ENCODE measurements at regions not wholly inside any gene's neighbourhood (a gene's known extent, or its start where the extent isn't known, plus 50 kb on each side); places are given as distances from the start of the nearest gene placed in this dataset.

- ChIA-PET POLR2A (no interaction called here), CTCF (interaction anchor here (1.7 kb wide), 1 partner anchor 11 kb away, joined by 5 read pairs; no protein-coding TSS in a partner anchor)
- no peak for TF ChIP-seq CTCF (IDR thresholded peaks at IDR 0.05; ENCODE audit: control extremely low read depth, extremely low read depth, low read depth, missing control alignments)
- DNase-seq (ENCODE audit: extremely low spot score) = no peak
These were observed 286.7 kb downstream of the FZD1 start for GRCh38 chr7:91550931-91551330.

GRCh38 chr7:91551377-91552175 lies 287.3 kb downstream of the FZD1 start:
- ChIA-PET CTCF (interaction anchor here (1.7 kb wide), 1 partner anchor 10 kb away, joined by 5 read pairs; no protein-coding TSS in a partner anchor), POLR2A (no interaction called here)
- DNase-seq (ENCODE audit: extremely low spot score) = no peak
- TF ChIP-seq CTCF (IDR thresholded peaks at IDR 0.05; ENCODE audit: control extremely low read depth, extremely low read depth, low read depth, missing control alignments) = no peak

- ChIA-PET CTCF (interaction anchor here (1.1 kb wide), 1 partner anchor 17 kb away, joined by 3 read pairs; no protein-coding TSS in a partner anchor), POLR2A (no interaction called here)
- no peak for DNase-seq (ENCODE audit: extremely low spot score)
- no peak for TF ChIP-seq CTCF (IDR thresholded peaks at IDR 0.05; ENCODE audit: control extremely low read depth, extremely low read depth, low read depth, missing control alignments)
These were observed 289.2 kb downstream of the FZD1 start for GRCh38 chr7:91553410-91553895.

- no peak for TF ChIP-seq CTCF (IDR thresholded peaks at IDR 0.05; ENCODE audit: control extremely low read depth, extremely low read depth, low read depth, missing control alignments)
- POLR2A ChIA-PET = no interaction called here
- DNase-seq (ENCODE audit: extremely low spot score) = no peak
- CTCF ChIA-PET = interaction anchor here (1.3 kb wide), 1 partner anchor 26 kb away, joined by 3 read pairs; no protein-coding TSS in a partner anchor
These were observed 290.6 kb downstream of the FZD1 start for GRCh38 chr7:91554883-91555282.

GRCh38 chr7:91556239-91556638 lies 292.0 kb downstream of the FZD1 start:
- POLR2A ChIA-PET = no interaction called here
- TF ChIP-seq CTCF (IDR thresholded peaks at IDR 0.05; ENCODE audit: control extremely low read depth, extremely low read depth, low read depth, missing control alignments) = no peak
- CTCF ChIA-PET = no interaction called here
- no peak for DNase-seq (ENCODE audit: extremely low spot score)

GRCh38 chr7:91556956-91557650 lies 292.9 kb downstream of the FZD1 start:
- POLR2A ChIA-PET = no interaction called here
- CTCF ChIA-PET = no interaction called here

More at GRCh38 chr7:91556956-91557650, 292.9 kb downstream of the FZD1 start:
- no peak for DNase-seq (ENCODE audit: extremely low spot score)
- no peak for TF ChIP-seq CTCF (IDR thresholded peaks at IDR 0.05; ENCODE audit: control extremely low read depth, extremely low read depth, low read depth, missing control alignments)

Data from GM10248 (cell line).